ENCODE measurements at regions not wholly inside any gene's neighbourhood (a gene's known extent, or its start where the extent isn't known, plus 50 kb on each side); places are given as distances from the start of the nearest gene placed in this dataset.

GRCh38 chr6:131366223-131366622 is 206.8 kb upstream of the ARG1 start:
- no peak overlapping the region for H3K27ac Mint-ChIP-seq
- DNase-seq, result no peak
- H3K9me3 Mint-ChIP-seq (ENCODE audit: low read depth), result no peaks in the 10 kb centered on the region
- no peak for ATAC-seq
- CTCF ChIA-PET, result no interaction called here
- H3K4me3 Mint-ChIP-seq, result no peak overlapping the region
- POLR2A ChIA-PET, result no interaction called here
- H3K36me3 Mint-ChIP-seq (ENCODE audit: low read depth), result no peaks in the 10 kb centered on the region
- no peaks in the 10 kb centered on the region for H3K27me3 Mint-ChIP-seq
- peaks cover 16% of the 10 kb centered on the region for H3K4me1 Mint-ChIP-seq
- intact Hi-C loops (cut with DNase I, micrococcal nuclease), result no loop called here

GRCh38 chr6:131367206-131367873 is 205.7 kb upstream of the ARG1 start:
- DNase-seq, result no peak
- Mint-ChIP-seq H3K9me3 (ENCODE audit: low read depth) (no peaks in the 10 kb centered on the region), H3K36me3 (ENCODE audit: low read depth) (no peaks in the 10 kb centered on the region), H3K4me1 (peaks cover 16% of the 10 kb centered on the region), H3K27ac (no peak overlapping the region), H3K4me3 (no peak overlapping the region), H3K27me3 (no peaks in the 10 kb centered on the region)
- ATAC-seq, result no peak
- intact Hi-C loops (cut with DNase I, micrococcal nuclease), result no loop called here
- ChIA-PET POLR2A (interaction anchor here (0.6 kb wide), 1 partner anchor 84 kb away, joined by 3 read pairs; no protein-coding TSS in a partner anchor), CTCF (interaction anchor here (1.7 kb wide), 1 partner anchor 8 kb away, joined by 5 read pairs; no protein-coding TSS in a partner anchor)

GRCh38 chr6:131368198-131368911 is 204.7 kb upstream of the ARG1 start:
- no peak overlapping the region for H3K4me3 Mint-ChIP-seq
- intact Hi-C loops (cut with DNase I, micrococcal nuclease), result no loop called here
- ChIA-PET POLR2A (interaction anchor here (0.6 kb wide), 1 partner anchor 83 kb away, joined by 3 read pairs; no protein-coding TSS in a partner anchor), CTCF (interaction anchor here (0.6 to 1.7 kb wide), 3 partner anchors 9 to 409 kb away, joined by 3 to 5 read pairs (median 4); no protein-coding TSS in a partner anchor)
- no peak for ATAC-seq
- no peaks in the 10 kb centered on the region for H3K27me3 Mint-ChIP-seq
- no peak for DNase-seq
- no peak overlapping the region for H3K27ac Mint-ChIP-seq
- peaks cover 16% of the 10 kb centered on the region for H3K4me1 Mint-ChIP-seq
- H3K9me3 Mint-ChIP-seq (ENCODE audit: low read depth), result no peaks in the 10 kb centered on the region
- H3K36me3 Mint-ChIP-seq (ENCODE audit: low read depth), result no peaks in the 10 kb centered on the region

GRCh38 chr6:131372535-131372934 is 200.5 kb upstream of the ARG1 start:
- H3K27me3 Mint-ChIP-seq, result no peaks in the 10 kb centered on the region
- H3K27ac Mint-ChIP-seq, result no peak overlapping the region
- CTCF ChIA-PET, result interaction anchor here (0.7 kb wide), 1 partner anchor 90 kb away, joined by 3 read pairs; no protein-coding TSS in a partner anchor
- no peak overlapping the region for H3K4me3 Mint-ChIP-seq
- H3K4me1 Mint-ChIP-seq, result peaks cover 8% of the 10 kb centered on the region
- POLR2A ChIA-PET, result no interaction called here
- DNase-seq (no peak), ATAC-seq (no peak)
- H3K36me3 Mint-ChIP-seq (ENCODE audit: low read depth), result no peaks in the 10 kb centered on the region
- no peaks in the 10 kb centered on the region for H3K9me3 Mint-ChIP-seq (ENCODE audit: low read depth)
- intact Hi-C loops (cut with DNase I, micrococcal nuclease), result no loop called here

GRCh38 chr6:131377112-131377705 is 195.8 kb upstream of the ARG1 start:
- ChIA-PET CTCF (no interaction called here), POLR2A (no interaction called here)
- no peaks in the 10 kb centered on the region for H3K36me3 Mint-ChIP-seq (ENCODE audit: low read depth)
- no peaks in the 10 kb centered on the region for H3K4me1 Mint-ChIP-seq
- H3K9me3 Mint-ChIP-seq (ENCODE audit: low read depth), result no peaks in the 10 kb centered on the region
- H3K27me3 Mint-ChIP-seq, result no peaks in the 10 kb centered on the region
- ATAC-seq (no peak), DNase-seq (no peak)
- no peak overlapping the region for H3K27ac Mint-ChIP-seq
- no peak overlapping the region for H3K4me3 Mint-ChIP-seq
- intact Hi-C loops (cut with DNase I, micrococcal nuclease), result no loop called here

GRCh38 chr6:131378874-131379273 is 194.2 kb upstream of the ARG1 start:
- H3K27ac Mint-ChIP-seq, result no peak overlapping the region
- H3K4me3 Mint-ChIP-seq, result no peak overlapping the region
- ATAC-seq (no peak), DNase-seq (no peak)
- no peaks in the 10 kb centered on the region for H3K27me3 Mint-ChIP-seq
- no peaks in the 10 kb centered on the region for H3K36me3 Mint-ChIP-seq (ENCODE audit: low read depth)
- no peaks in the 10 kb centered on the region for H3K9me3 Mint-ChIP-seq (ENCODE audit: low read depth)
- intact Hi-C loops (cut with DNase I, micrococcal nuclease), result no loop called here
- no peaks in the 10 kb centered on the region for H3K4me1 Mint-ChIP-seq
- ChIA-PET POLR2A (no interaction called here), CTCF (interaction anchor here (1.6 kb wide), 1 partner anchor 9 kb away, joined by 4 read pairs; no protein-coding TSS in a partner anchor)

GRCh38 chr6:131379948-131380347 is 193.1 kb upstream of the ARG1 start:
- Mint-ChIP-seq H3K27me3 (no peaks in the 10 kb centered on the region), H3K4me3 (no peak overlapping the region), H3K36me3 (ENCODE audit: low read depth) (no peaks in the 10 kb centered on the region), H3K9me3 (ENCODE audit: low read depth) (no peaks in the 10 kb centered on the region), H3K27ac (no peak overlapping the region), H3K4me1 (no peaks in the 10 kb centered on the region)
- DNase-seq (no peak), ATAC-seq (no peak)
- ChIA-PET CTCF (interaction anchor here (1.6 kb wide), 1 partner anchor 10 kb away, joined by 4 read pairs; no protein-coding TSS in a partner anchor), POLR2A (no interaction called here)
- intact Hi-C loops (cut with DNase I, micrococcal nuclease), result no loop called here

GRCh38 chr6:131381052-131381708 is 191.8 kb upstream of the ARG1 start:
- Mint-ChIP-seq H3K4me1 (no peaks in the 10 kb centered on the region), H3K36me3 (ENCODE audit: low read depth) (peaks cover 4% of the 10 kb centered on the region), H3K27me3 (no peaks in the 10 kb centered on the region), H3K9me3 (ENCODE audit: low read depth) (peaks cover 3% of the 10 kb centered on the region), H3K4me3 (no peak overlapping the region), H3K27ac (no peak overlapping the region)
- POLR2A ChIA-PET, result no interaction called here
- CTCF ChIA-PET, result no interaction called here
- DNase-seq, result no peak
- no peak for ATAC-seq
- intact Hi-C loops (cut with DNase I, micrococcal nuclease), result no loop called here

- Mint-ChIP-seq H3K4me1 (no peaks in the 10 kb centered on the region), H3K4me3 (no peak overlapping the region), H3K27me3 (no peaks in the 10 kb centered on the region), H3K9me3 (ENCODE audit: low read depth) (peaks cover 3% of the 10 kb centered on the region), H3K36me3 (ENCODE audit: low read depth) (peaks cover 5% of the 10 kb centered on the region), H3K27ac (no peak overlapping the region)
- CTCF ChIA-PET, result no interaction called here
- POLR2A ChIA-PET, result no interaction called here
- intact Hi-C loops (cut with DNase I, micrococcal nuclease), result no loop called here
- DNase-seq (no peak), ATAC-seq (no peak)
Measured at GRCh38 chr6:131381709-131382093, 191.3 kb upstream of the ARG1 start.

- H3K4me1 Mint-ChIP-seq, result no peaks in the 10 kb centered on the region
- peaks cover 3% of the 10 kb centered on the region for H3K9me3 Mint-ChIP-seq (ENCODE audit: low read depth)
- DNase-seq, result no peak
- H3K27ac Mint-ChIP-seq, result no peak overlapping the region
- H3K4me3 Mint-ChIP-seq, result no peak overlapping the region
- no peaks in the 10 kb centered on the region for H3K27me3 Mint-ChIP-seq
- no peak for ATAC-seq
- intact Hi-C loops (cut with DNase I, micrococcal nuclease), result no loop called here
- ChIA-PET CTCF (no interaction called here), POLR2A (no interaction called here)
- peaks cover 5% of the 10 kb centered on the region for H3K36me3 Mint-ChIP-seq (ENCODE audit: low read depth)
Measured at GRCh38 chr6:131382631-131383030, 190.4 kb upstream of the ARG1 start.

GRCh38 chr6:131383421-131384411 is 189.3 kb upstream of the ARG1 start:
- no peak overlapping the region for H3K27ac Mint-ChIP-seq
- ATAC-seq, result no peak
- ChIA-PET CTCF (no interaction called here), POLR2A (interaction anchor here (0.6 to 0.8 kb wide), 2 partner anchors 15 to 152 kb away, joined by 3 read pairs; no protein-coding TSS in a partner anchor)
- peaks cover 5% of the 10 kb centered on the region for H3K36me3 Mint-ChIP-seq (ENCODE audit: low read depth)
- no peak for DNase-seq
- no peak overlapping the region for H3K4me3 Mint-ChIP-seq
- H3K4me1 Mint-ChIP-seq, result no peaks in the 10 kb centered on the region
- intact Hi-C loops (cut with DNase I, micrococcal nuclease), result no loop called here
- H3K9me3 Mint-ChIP-seq (ENCODE audit: low read depth), result peaks cover 3% of the 10 kb centered on the region
- no peaks in the 10 kb centered on the region for H3K27me3 Mint-ChIP-seq
